Common myeloid progenitor, CD34-positive (primary cell): ENCODE measurements at regions not wholly inside any gene's neighbourhood (a gene's known extent, or its start where the extent isn't known, plus 50 kb on each side); places are given as distances from the start of the nearest gene placed in this dataset.
A peak's percentile ranks its signal among the peaks of the same experiment; 100 is the strongest.

Experiments used
- CTCF ChIA-PET: fragments of 350-600 bp; sonication (Branson Sonifier 250); formaldehyde crosslinking; loops from one replicate; lab custom pipeline; 2021; ENCODE audit warnings: antibody characterized with exemption; lab: Charles Lee
- POLR2A ChIA-PET: fragments of 350-600 bp; sonication (Branson Sonifier 250); formaldehyde crosslinking; loops from one replicate; lab custom pipeline; 2021; ENCODE audit warnings: antibody characterized with exemption; lab: Charles Lee
- DNase-seq, 3 donors: peaks; one replicate each; pipeline versions ENCODE4 v3.0.0 to v3.0.0-alpha.2; 2013
- H3K27ac ChIP-seq, 2 experiments: 1 replicate in 1 of 2; 2 replicates in 1 of 2; pipeline ENCODE4 v1.7.0; 2013; ENCODE audit warnings: inconsistent platforms in 2 of 2, low read length in 2 of 2, mild to moderate bottlenecking in 2 of 2, low read depth in 1 of 2, moderate library complexity in 1 of 2; ENCODE audit not compliant: severe bottlenecking in 2 of 2, insufficient read depth in 1 of 2, poor library complexity in 1 of 2
- H3K27me3 ChIP-seq, 5 experiments: replicated peaks in 2 of 5; 1 replicate in 3 of 5; 2 replicates in 2 of 5; pipeline versions ENCODE4 v1.6.1 to v1.7.0; 2013; ENCODE audit warnings: low read length in 4 of 5, mild to moderate bottlenecking in 2 of 5, moderate library complexity in 2 of 5, inconsistent platforms in 1 of 5; ENCODE audit not compliant: insufficient read depth in 5 of 5, control insufficient read depth in 4 of 5
- H3K36me3 ChIP-seq, 4 experiments: 1 replicate in 2 of 4; 2 replicates in 2 of 4; pipeline versions ENCODE4 v1.6.1 to v1.7.0; 2013; ENCODE audit warnings: low read length in 3 of 4, control low read depth in 1 of 4, mild to moderate bottlenecking in 1 of 4; ENCODE audit not compliant: control insufficient read depth in 4 of 4, insufficient read depth in 4 of 4
- H3K4me1 ChIP-seq, 4 experiments: 1 replicate in 3 of 4; 2 replicates in 1 of 4; pipeline versions ENCODE4 v1.6.1 to v1.7.1; 2013; ENCODE audit warnings: low read length in 3 of 4, mild to moderate bottlenecking in 3 of 4, control low read depth in 1 of 4, inconsistent platforms in 1 of 4, moderate library complexity in 1 of 4; ENCODE audit not compliant: control insufficient read depth in 4 of 4, insufficient read depth in 4 of 4; ENCODE audit errors: control extremely low read depth in 1 of 4
- H3K4me3 ChIP-seq, 7 experiments: 1 replicate in 4 of 7; 2 replicates in 3 of 7; pipeline versions ENCODE4 v1.5.1 to v1.7.0; 2013; ENCODE audit warnings: mild to moderate bottlenecking in 7 of 7, low read length in 6 of 7, moderate library complexity in 6 of 7, inconsistent platforms in 2 of 7, low read depth in 2 of 7, control low read depth in 1 of 7; ENCODE audit not compliant: insufficient read depth in 4 of 7, control insufficient read depth in 1 of 7; ENCODE audit errors: extremely low read depth in 1 of 7
- H3K9me3 ChIP-seq, 5 experiments: 1 replicate in 4 of 5; 2 replicates in 1 of 5; pipeline versions ENCODE4 v1.6.1 to v1.7.1; 2013; ENCODE audit warnings: low read length in 4 of 5, mild to moderate bottlenecking in 2 of 5, inconsistent platforms in 1 of 5, low read depth in 1 of 5, moderate library complexity in 1 of 5; ENCODE audit not compliant: control insufficient read depth in 4 of 5, insufficient read depth in 2 of 5; ENCODE audit errors: control extremely low read depth in 1 of 5
- WGBS: methylation state at CpG from one replicate; pipeline ENCODE4 v1.1.5; 2013; ENCODE audit not compliant: insufficient coverage; 5-methylcytosine and 5-hydroxymethylcytosine counted together

GRCh38 chr4:171553961-171554360 is 259.2 kb upstream of the GALNTL6 start:
- peak in 1 of 3 donors; percentile 2 for DNase-seq
- no peaks in the 10 kb centered on the region for H3K9me3 ChIP-seq
- H3K4me3 ChIP-seq: no peak overlapping the region

GRCh38 chr4:171542640-171543039 is 270.6 kb upstream of the GALNTL6 start:
- peaks cover 0 to 5% (median 2%) of the 10 kb centered on the region in 4 experiments for H3K4me1 ChIP-seq
- H3K9me3 ChIP-seq: no peaks in the 10 kb centered on the region
- CTCF ChIA-PET: no interaction called here
- no peak overlapping the region for H3K27ac ChIP-seq
- no peak overlapping the region for H3K4me3 ChIP-seq
- no peaks in the 10 kb centered on the region for H3K36me3 ChIP-seq
- no peak for DNase-seq
- no peaks in the 10 kb centered on the region for H3K27me3 ChIP-seq
- POLR2A ChIA-PET: no interaction called here
- WGBS: no CpG with 5 or more reads among the region's 2 CpGs

More at GRCh38 chr4:171553961-171554360, 259.2 kb upstream of the GALNTL6 start:
- ChIA-PET POLR2A (no interaction called here), CTCF (no interaction called here)
- no peaks in the 10 kb centered on the region for H3K4me1 ChIP-seq
- WGBS: 96% methylated on average over 4 of the region's 5 CpGs
- no peaks in the 10 kb centered on the region for H3K36me3 ChIP-seq
- no peaks in the 10 kb centered on the region for H3K27me3 ChIP-seq
- H3K27ac ChIP-seq: no peak overlapping the region

DNA sequence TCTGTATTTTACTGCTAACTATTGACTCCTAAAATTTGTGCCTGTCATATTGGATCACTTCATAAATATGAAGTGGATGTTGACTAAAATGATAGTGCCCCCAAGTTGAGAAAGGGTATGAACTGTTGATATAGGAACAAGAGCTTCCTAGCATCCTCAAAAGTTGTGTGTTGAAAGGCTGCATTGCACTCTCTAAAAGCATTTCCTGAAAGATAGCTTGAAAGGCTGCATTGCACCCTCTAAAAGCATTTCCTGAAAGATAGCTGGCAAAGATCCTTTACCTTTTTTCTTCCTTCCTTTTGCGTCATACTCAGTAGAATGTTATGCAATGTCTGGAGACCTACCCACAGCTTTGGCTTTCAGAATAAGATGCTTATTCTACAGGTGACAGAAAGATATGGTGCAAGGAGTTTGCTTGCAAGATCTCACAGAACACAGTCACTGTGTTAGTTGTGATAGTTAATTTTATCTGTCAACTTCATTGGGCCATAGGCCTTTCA is 274.6 kb upstream of the GALNTL6 start:
- POLR2A ChIA-PET: no interaction called here
- WGBS: no CpG with 5 or more reads among the region's 1 CpG
- CTCF ChIA-PET: interaction anchor here (1.0 kb wide), 1 partner anchor 28 kb away, joined by 3 read pairs; no protein-coding TSS in a partner anchor
- Histone ChIP-seq H3K36me3 (no peaks in the 10 kb centered on the region), H3K4me3 (no peak overlapping the region), H3K27me3 (no peaks in the 10 kb centered on the region), H3K9me3 (no peaks in the 10 kb centered on the region), H3K4me1 (peaks cover 0 to 5% (median 2%) of the 10 kb centered on the region in 4 experiments), H3K27ac (no peak overlapping the region)
- no peak for DNase-seq

- CTCF ChIA-PET: no interaction called here
- Histone ChIP-seq H3K4me3 (no peak overlapping the region), H3K36me3 (no peaks in the 10 kb centered on the region), H3K9me3 (no peaks in the 10 kb centered on the region), H3K27me3 (no peaks in the 10 kb centered on the region), H3K27ac (no peak overlapping the region), H3K4me1 (peaks cover 0 to 5% (median 2%) of the 10 kb centered on the region in 4 experiments)
- POLR2A ChIA-PET: no interaction called here
- DNase-seq: no peak
- whole genome bisulfite sequencing: no CpG with 5 or more reads among the region's 1 CpG
Observed at GRCh38 chr4:171534391-171534790, 278.8 kb upstream of the GALNTL6 start.

DNA sequence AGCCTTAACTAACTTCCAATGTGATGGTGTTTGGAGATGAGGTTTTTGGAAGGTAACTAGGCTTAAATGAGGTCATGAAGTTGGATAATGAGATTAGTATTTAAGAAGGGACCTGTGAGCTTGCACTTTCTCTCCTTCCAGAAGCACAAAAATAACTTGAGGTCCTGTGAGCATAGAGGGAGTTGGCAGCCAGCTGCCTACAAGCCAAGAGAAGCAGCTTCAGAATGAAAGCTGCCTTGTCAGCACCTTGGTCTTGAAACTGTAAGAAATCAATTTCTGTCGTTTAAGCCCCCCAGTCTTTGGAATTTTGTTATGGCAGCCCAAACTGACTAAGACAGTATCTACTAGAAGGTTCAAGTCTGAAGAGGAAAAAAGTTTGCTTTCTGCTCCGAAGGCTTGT is 280.2 kb upstream of the GALNTL6 start:
- no peak for DNase-seq
- Histone ChIP-seq H3K36me3 (no peaks in the 10 kb centered on the region), H3K9me3 (no peaks in the 10 kb centered on the region), H3K27ac (no peak overlapping the region), H3K27me3 (no peaks in the 10 kb centered on the region), H3K4me3 (no peak overlapping the region), H3K4me1 (no peaks in the 10 kb centered on the region)
- 100% methylated on average over 1 of the region's 2 CpGs for WGBS
- ChIA-PET POLR2A (no interaction called here), CTCF (interaction anchor here (0.9 kb wide), 1 partner anchor 112 kb away, joined by 3 read pairs; no protein-coding TSS in a partner anchor)

DNA sequence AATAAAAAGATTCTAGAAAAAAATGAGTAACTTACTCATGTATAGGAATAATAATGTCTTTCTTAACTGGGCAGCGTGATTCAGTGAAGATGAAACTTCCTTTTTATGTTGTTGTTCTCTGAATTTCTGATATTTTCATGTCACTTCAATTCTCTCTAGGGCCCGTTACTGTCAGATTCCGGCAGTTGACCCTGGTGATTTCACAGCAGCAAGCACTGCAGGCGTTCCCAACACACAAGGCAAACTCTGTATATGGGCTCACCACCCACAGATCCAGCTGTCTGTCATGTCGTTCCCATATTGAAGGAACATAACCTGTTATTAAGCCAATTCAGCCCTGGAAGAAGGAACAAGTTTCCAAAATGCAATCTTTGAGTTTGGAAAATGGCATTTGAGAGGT is 288.3 kb upstream of the GALNTL6 start:
- WGBS: 100% methylated on average over 3 of the region's 5 CpGs
- POLR2A ChIA-PET: interaction anchor here (0.6 kb wide), 1 partner anchor 84 kb away, joined by 3 read pairs; no protein-coding TSS in a partner anchor
- H3K27me3 ChIP-seq: no peaks in the 10 kb centered on the region
- no peaks in the 10 kb centered on the region for H3K36me3 ChIP-seq
- H3K4me3 ChIP-seq: no peak overlapping the region
- no peaks in the 10 kb centered on the region for H3K9me3 ChIP-seq
- H3K4me1 ChIP-seq: peaks cover 7 to 17% (median 10%) of the 10 kb centered on the region in 4 experiments
- no peak overlapping the region for H3K27ac ChIP-seq
- no peak for DNase-seq
- CTCF ChIA-PET: no interaction called here

DNA sequence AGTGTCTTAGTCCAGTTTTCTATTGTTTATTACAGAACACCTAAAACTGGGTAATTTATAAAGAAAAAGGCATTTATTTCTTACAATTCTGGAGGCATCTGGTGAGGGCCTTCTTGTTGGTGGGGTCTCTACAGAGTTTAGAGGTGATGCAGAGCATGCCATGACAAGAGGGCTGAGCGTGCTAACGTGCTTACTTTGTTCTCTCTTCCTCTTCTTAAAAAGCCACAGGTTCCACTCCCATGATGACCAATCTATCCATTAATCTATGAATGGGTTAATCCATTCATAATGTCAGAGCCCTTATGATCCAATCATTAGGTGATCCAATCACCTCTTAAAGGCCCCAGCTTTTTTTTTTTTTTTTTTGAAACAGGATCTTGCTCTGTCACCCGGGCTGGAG is 291.5 kb upstream of the GALNTL6 start:
- Histone ChIP-seq H3K36me3 (no peaks in the 10 kb centered on the region), H3K9me3 (no peaks in the 10 kb centered on the region), H3K4me3 (no peak overlapping the region), H3K4me1 (peaks cover 7 to 24% (median 16%) of the 10 kb centered on the region in 4 experiments), H3K27ac (no peak overlapping the region), H3K27me3 (no peaks in the 10 kb centered on the region)
- ChIA-PET CTCF (interaction anchor here (0.6 kb wide), 1 partner anchor 53 kb away, joined by 3 read pairs; no protein-coding TSS in a partner anchor), POLR2A (no interaction called here)
- no peak for DNase-seq
- WGBS: 40% methylated on average over 2 of the region's 3 CpGs
